ENCODE measurements at regions not wholly inside any gene's neighbourhood (a gene's known extent, or its start where the extent isn't known, plus 50 kb on each side); places are given as distances from the start of the nearest gene placed in this dataset.

GRCh38 chr21:31521515-31521914 is 138.0 kb upstream of the SOD1 start:
- TF ChIP-seq CTCF (IDR thresholded peaks at IDR 0.05) = no peak
- no peak for TF ChIP-seq STAT6 (CRISPR knock-in tag; conservative IDR thresholded peaks at IDR 0.05; ENCODE audit: low read depth)
- no peak for TF ChIP-seq GABPB1 (CRISPR knock-in tag; IDR thresholded peaks at IDR 0.05)

Measured in WTC11 (cell line).